HG03432 (cell line): ENCODE measurements at regions not wholly inside any gene's neighbourhood (a gene's known extent, or its start where the extent isn't known, plus 50 kb on each side); places are given as distances from the start of the nearest gene placed in this dataset.
"Not testable (repeated sequence)": the region's sequence is repeated elsewhere in the genome, so short reads cannot be mapped to it uniquely, and the experiment has no call there.

Experiments
- ATAC-seq: cut with Tn5 transposase; IDR thresholded peaks from one replicate; pipeline ENCODE4 v1.9.1; 2021; ENCODE audit warnings: mild to moderate bottlenecking, moderate library complexity; ENCODE audit not compliant: unreplicated experiment

DNA sequence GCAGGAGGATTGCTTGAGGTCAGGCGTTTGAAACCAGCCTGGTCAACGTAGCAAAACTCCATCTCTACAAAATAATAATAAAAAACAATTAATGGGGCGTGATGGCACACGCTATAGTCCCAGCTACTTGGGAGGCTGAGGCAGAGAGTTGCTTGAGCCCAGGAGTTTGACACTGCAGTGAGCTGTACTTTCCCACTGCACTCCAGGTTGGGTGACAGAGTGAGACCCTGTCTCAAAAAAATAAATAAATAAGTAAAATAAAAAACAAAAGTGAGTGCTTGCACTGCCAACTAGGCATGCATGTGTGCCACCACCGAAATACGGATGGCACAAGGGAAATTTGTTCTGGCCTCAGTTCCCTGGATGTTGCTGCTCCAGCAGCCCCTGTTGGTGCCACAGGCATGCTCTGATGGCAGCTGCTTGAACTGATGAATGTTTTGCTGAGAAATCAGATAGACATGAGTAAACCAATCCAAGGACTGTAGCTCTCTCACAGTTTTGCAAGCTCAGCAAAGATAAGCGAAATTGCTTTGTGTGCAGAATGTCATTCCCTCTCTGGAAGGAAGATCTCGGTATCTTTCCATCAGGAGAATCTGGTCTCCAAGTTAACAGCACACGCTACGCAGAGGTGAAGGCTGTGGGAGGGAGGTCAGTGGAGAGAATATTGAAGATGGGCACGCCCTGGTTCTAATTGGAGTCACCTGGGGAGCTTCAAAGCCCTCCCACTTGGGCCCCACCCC, 188.0 kb upstream of the SLC24A3 start:
- ATAC-seq: no peak

DNA sequence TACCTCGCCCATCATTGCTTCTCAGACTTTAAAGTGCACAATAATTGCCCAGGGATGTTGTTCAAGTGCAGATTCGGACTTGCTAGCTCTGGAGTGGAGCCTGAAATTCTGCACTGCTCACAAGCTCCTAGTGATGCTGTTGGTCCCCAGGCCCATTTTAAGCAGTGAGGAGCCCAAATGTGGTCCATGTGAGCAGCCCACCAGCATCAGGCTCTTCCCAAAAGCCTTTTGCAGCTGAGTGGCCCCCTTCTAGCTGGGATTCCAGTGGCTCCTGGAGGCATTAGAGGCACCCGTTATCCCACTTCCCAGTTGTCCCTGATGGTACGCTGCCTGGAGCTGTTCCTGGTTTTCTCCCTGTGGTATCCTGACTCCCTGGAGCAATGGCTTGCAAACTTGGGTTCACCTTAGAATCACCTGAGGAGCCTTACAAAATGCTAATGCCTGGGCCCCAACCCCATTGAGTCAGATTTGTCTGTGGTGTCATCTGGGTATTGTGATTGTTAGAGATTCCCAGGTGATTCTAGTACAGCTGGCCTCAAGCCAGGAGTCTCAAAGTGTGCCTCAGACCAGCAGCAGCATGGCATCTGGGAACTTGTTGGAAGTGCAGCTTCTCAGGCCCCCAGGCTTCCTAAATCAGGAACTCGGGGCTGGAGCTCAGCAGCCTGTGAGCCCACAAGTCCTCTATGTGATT, 186.9 kb upstream of the SLC24A3 start:
- peak; percentile 32 for ATAC-seq

DNA sequence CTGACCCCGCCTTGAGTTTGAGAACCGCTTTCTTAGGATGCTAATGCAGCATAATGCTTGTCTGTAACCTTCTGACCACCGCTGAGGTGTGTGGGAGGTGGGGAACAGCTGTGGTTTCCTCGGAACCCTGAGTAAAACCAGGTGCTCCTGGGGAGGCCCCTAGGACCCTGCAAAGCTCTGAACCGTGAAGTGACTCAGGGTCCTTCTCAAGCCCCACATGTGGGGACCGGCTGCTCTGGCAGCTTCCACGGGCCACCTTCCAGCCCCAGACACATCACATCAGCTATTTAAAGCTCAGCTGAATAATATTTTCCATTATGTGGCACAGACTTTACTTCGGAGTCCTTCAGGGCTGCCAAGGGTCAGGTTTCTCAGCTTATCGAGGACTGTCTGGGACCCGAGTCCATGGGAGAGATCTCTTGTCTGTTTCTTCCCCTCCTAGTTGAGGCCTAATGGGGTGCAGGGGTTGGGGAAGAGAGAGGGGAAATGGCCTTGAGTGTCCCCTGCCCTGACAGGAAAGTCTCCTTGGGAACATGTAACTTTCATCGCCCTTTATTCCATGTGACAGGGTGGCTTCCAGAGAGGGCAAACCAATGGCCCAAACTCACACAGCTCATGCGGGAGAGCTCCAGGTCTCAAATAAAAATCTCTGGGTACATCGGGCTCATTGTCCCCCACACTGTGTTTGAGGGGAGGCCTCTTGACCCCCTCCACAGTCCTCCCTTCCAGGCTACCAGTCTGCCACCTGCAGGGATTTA, 186.1 kb upstream of the SLC24A3 start:
- ATAC-seq: peak; percentile 83

DNA sequence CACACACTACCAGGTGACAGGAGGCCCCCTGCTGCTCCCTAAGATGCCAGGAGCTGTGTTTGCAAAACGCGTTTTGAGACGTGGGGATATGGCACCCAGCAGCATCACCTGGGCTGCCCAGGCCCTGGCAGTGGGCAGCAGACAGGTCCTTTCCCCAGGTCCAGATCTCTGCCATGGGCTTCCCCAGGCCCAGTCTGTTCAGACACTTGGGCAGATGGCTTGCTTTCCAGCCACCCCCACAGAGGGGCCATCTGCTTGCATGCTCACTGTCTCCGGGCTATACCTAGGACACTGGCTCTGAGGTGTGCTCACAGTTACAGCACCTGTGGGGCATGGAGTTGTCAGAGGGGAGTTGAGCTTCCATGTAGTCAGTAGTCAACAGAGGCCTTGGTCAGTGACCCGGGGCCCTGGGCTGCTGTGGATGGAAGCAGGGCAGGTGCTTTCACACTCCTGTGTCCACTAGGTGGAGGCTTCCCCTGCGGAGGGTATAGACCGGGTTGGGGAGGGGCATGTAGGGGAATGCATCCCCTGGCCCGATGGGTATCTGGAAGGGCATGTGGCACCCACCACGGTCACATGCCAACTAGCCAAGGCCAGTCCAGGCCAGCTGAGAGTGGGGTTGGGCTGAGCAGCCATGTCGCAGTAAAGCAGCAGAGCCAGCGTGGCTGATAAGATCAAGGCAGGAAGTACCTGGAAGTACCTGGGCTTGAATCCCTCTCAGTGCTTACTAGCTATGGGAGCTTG, 185.4 kb upstream of the SLC24A3 start:
- ATAC-seq: no peak

DNA sequence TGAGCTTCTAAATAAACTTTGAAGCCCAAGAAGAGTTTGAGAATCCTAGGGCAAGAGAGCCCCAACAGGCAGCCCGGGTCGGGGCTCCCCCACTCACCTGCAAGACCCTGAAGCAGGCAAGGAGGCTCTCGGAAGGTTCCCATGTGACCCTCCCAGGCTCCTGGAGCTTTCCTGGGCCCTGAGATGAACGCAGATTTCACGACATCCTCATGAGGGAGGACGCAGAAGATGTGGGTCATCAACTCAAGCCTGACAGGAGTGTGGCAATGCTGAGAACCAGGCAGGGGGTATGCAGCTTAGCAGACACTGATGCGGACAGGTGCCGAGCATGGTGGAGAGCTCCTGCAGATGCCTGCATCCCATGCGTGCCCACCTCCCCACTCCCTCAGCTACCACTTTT, 184.5 kb upstream of the SLC24A3 start:
- ATAC-seq: no peak

DNA sequence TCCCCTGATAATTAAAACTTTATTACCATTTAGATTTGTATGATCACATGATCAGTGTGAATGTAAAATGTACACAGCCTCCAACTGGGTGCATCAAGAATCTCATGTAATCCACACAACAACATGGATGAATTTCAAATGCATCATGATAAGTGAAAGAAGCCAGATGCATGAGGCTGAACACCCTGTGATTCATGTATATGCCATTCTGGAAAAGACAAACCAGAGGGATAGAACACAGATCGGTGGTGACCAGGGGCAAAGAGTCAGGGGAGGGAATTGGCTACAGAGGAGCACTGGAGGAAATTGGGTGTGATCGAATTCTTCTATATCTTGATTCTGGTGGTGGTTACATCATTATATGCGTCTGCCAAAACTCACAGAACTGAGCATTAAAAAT, 170.7 kb upstream of the SLC24A3 start:
- no peak for ATAC-seq

DNA sequence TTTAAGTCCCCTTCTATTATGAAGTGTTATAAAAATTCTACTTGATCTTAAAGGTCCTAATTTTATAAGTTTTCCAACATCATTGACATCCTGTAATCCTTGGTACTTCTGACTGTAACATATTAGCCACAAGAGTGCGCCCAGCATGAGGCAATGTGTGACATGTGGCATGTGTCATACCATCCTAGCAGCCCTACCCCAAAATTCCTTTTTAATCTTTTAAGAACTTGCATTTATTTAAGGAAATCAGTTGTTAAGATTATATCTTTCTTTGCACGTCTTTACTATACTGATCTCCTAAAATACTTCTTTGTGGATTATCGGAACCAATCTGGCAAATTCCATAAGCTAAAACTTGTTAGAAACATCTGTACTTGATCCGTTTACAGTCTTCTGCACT, 167.1 kb upstream of the SLC24A3 start:
- ATAC-seq: no peak

DNA sequence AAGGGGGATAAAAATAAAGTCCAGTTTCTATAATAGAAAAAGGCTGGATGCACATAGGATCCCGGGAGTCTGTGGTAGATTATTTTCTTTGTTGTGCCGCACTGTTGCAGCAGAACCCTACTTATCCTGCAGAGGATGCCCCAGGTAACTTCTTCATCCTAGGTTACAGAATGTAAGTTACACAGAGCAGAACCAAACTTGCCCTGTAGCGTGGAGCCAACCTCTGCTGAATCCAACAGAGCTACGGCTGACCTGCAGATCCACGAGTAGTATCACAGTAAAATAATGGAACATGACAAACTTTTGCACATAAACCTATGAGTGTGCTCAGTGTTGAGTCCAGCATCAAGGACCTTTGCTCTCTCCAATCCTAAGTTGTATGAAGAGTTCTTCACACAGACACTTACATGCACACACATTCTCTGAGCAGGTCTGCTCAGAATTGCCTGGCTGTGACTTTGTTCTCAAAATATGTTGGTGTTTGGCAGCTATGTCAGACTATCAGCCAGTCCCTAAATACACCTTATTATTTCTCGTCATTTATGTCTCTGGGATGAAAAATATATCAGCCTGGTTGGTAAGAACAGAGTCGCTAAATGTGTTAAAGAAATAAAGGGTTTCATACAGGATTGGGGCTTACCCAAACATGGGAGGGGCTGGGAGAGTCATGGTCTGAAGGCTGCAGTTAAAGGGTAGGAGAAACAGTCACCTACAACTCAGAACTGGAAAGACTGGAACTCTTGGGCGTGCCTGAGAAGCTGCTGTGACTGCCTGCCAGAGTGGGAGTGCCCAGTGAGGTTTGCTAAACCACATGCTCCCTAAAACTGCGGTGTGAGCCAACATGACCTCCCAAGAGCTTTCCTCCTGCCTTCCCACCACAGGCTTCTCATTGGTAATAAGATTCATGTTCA, 165.1 kb upstream of the SLC24A3 start:
- ATAC-seq: no peak

DNA sequence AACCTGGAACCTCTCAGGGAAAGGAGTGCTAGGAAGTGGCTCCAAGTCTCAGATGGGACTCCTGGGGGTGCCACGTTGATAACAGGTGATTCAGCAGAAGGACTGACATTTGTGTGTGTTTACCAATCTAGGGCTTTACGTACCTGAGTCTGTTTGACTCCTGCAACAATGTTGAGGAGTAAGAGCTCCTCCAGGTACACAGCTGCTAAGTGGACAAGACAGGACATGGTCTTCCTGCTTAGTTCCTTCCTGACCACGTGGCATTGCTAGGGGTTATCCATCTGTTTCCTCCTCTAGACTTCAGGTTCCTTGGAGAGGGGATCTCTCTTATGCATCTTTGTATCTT, 164.5 kb upstream of the SLC24A3 start:
- no peak for ATAC-seq

DNA sequence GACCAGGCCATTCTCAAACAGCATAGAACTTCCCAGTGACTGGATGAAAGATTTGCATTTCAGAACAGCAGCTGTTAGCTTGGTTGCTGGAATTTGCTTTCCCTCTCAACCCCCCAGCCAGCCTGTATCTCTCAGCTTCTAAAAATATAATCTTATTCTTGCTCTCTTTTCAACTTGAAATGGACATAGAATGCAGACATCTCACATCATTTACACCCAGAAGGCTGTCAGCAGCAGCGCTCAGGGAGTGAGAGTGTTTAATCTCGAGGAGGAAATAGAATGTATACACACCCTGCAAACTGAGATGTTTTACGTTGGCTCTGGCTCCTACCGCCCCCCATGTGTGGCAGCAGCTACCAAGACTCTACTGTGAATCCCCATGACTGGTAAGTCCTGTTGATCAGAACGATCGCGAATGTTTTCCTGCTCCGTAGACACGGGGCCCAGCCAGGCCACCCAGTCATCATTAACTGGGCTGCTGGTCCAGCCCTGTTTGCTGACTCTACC, 163.4 kb upstream of the SLC24A3 start:
- no peak for ATAC-seq

DNA sequence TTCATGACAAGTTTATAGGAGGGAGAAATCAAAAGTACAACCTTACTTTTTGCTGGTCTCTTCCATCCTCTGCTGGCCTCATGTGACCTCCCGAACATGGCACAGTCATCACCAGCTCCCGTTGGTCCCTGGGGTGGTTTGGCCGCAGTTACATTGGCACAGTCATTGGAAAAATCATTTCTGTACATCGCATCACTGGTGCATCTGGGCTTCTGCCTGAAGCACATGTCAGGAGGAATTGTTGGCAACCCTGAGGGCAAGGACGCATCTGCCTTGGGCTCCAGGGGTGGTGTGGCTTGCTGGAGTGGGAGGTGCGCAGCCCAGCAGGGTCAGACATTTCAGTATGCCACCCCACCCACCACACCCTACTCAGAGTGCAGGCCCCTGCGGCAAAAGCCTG, 162.9 kb upstream of the SLC24A3 start:
- ATAC-seq: no peak

DNA sequence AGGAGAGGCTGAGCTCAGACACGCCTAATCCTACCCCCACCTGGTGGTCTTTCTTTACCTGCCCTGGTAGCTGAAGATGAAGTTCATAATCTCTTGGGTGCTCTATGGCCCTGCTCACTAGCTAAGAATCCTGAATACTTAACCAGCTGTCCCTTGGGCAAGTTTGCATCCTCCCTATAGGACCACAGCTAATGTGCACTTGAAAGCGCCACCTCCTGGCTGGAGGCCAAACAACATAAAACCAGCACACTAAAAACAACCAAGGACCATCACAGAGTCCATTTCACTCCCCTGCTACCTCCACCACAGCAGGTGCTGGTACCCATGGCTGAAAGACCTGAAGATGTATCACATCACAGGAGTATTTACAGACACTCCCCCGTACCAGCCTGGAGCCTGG, 155.5 kb upstream of the SLC24A3 start:
- no peak for ATAC-seq

DNA sequence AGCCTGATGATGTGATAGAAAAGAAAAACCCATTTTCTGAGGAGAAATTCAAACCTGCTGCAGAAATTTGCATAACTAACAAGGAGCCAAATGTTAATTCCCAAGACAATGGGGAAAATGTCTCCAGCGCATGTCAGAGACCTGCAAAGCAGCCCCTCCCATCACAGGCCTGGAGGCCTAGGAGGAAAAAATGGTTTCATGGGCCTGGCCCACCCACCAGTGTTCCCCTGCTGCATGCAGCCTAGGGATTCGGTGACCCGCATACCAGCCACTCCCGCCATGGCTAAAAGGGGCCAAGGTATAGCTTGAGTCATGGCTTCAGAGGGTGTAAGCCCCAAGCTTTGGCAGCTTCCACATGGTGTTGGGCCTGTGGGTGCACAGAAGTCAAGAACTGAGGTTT, 147.7 kb upstream of the SLC24A3 start:
- ATAC-seq: not testable (repeated sequence)

DNA sequence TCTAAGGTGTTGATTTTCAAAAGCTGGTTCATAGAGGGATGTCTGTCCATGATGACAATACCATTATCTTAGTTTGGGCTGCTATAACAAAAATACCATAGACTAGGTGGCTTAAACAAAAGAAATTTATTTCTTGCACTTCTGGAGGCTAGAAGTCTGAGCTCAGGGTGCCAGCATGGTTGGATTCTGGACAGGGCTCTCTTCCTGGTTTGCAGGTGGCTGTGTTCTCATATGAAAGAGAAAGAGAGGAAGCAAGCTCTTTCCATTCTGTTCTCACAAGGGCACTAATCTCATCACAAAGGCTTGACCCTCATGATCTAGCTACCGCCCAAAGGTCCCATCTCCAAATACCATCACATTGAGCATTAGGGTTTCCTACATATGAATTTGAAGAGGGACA, 144.5 kb upstream of the SLC24A3 start:
- ATAC-seq: no peak

DNA sequence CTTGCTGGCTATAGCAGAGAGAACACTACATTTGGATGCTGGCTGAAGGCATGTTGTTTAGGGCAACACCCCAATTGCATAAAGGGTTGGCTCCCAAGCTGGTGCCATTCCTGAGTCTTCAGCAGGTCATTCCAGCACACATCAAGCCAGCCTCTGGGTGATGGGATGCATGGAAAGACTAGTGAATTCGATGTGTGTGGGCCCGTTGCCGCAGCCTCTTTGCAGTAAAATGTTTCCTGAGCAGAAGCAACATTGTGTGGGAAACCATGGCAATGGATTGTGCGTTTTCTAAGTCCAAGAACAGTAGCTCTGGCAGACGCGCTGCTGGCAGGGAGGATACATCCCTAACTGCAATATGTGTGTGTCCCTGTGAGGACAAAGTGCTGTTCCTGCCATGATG, 142.4 kb upstream of the SLC24A3 start:
- ATAC-seq: no peak

DNA sequence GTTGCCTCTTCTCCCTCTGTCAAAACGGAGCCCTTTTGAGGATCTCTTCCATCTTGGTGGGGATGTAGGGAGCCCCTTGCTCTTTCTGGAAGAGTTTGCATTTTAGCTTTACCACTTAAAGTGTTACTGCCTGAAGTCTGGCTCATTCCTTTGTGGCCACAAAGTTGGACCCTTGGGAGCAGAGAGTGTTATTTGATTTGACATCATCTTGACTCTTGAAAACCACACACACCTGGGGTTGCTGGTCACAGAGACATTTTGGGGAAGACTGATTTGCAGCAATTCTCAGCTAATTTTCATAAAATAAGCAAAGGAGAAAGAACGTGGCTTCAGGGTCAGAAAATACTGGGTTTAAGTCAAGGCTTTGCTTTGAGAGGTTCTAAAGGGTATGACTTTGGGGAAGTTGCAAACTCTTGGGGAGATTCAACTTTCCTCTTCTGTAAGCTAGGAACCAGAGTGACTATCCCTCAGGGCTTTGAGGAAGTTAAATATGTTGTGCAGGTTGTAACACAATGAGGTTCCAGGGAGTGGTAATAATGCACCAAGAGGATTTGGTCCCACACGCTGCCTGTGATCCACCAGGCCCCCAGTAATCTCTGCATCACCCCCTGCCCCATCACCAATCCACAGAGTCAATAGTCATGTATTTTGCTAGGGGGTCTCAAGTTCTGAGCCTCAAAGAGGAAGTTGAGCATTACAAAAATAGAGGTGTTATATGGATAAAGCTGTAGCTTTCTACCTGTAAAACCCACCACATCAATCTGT, 141.6 kb upstream of the SLC24A3 start:
- ATAC-seq: peak; percentile 50

DNA sequence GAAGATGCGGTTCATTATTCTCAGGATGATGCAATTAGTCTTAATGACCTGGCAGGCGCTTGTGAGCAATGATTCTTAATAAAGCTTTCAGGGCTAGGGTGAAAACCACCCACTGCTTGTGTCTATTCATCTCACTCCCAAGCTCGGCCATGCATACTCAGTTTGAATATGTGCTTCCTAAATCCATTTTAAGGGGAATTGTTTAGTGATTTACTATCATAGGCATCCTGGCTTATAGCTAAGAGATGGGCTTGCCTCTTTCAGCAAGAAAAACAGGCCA, 141.1 kb upstream of the SLC24A3 start:
- ATAC-seq: peak; percentile 38

DNA sequence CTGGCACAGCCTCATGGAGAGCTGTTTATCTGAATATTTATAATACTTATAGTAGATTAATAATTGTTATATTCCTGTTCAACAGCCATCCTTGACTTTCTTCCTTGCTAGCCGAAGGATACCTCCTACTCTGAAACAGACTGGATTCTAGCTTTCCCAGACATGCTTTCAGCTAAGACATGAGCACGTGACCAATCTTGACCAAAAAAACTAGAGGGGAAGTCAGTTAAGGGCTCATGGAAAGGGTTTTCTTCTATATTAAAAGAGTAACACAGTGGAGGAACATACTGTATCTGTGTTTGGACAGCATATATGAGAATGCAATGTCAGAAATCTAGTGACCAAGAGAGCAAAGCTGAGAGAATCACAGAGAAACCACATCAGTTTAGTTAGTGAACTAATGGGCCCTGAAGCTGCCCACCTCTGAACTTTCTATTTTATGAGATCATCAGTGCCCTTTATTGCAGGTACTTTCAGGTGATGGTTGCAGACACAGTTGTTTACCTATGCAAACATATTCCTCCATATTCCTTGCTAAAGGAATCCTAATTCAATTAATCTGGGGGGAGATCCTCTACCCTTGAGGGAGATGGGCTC, 140.4 kb upstream of the SLC24A3 start:
- no peak for ATAC-seq

DNA sequence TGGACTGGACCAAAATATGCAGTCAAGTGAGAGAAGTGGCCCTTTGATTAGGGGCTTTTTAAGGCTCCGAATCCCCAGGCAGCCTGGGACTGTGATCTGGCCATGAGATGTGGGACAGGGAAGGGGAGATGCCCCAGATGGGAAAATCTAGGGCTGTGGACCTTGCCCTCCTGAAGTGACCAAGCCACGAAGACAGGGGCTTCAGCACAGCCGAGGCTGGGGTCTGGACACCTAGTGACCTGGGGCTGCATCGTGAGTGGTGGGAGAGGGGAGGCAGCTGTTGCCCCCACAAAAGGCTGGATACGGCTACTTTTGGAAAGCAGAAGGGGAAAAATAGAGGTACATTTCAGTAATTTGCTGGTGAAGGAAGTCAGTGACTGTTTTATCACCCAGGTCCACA, 139.5 kb upstream of the SLC24A3 start:
- ATAC-seq: no peak
